ENCODE measurements at regions not wholly inside any gene's neighbourhood (a gene's known extent, or its start where the extent isn't known, plus 50 kb on each side); places are given as distances from the start of the nearest gene placed in this dataset.
"Not testable (repeated sequence)": the region's sequence is repeated elsewhere in the genome, so short reads cannot be mapped to it uniquely, and the experiment has no call there.

DNA sequence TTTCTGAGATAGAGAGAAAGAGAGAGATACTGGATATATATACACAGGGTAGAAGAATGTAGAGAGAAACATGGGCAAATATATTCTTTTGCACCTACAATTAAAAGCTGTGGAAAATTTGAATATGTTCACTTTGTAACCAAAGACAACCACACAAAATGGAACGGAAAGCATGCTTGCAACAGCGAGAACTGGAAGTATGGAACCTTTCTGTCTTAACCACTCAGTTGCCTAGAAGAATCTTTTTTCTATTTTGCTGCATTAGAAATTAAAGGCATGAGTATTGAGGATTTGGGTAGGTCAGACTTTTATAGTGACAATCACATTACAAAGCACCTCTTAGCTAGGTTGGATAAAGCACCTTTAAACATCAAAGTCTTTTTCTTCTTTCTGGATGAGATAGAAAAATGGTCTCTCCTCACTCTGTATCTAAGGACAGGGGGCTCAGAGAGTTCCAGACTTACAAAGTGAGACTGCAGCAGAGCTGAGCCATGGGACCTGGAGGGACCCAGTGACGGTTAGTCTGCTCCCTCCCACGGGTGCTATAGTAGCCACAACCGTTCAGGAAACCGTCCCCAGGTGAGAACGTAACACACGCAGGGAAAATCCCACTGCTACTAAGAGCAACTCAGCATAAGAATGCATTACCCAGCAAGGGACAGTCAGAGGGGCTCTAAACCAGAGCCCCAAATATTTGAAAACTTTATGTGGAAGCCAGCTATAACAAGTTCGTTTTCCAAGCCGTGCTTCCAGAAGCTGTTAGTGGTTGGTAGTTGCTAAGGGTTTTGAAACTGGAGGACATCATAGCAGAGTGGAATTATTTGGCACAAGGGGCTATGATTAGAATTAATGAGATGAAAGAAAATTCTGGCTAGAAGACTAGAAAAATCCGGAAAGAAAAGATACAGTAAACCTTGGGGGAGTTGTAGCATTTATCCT lies 97.1 kb downstream of the DAD1 start:
- no peak for DNase-seq

DNA sequence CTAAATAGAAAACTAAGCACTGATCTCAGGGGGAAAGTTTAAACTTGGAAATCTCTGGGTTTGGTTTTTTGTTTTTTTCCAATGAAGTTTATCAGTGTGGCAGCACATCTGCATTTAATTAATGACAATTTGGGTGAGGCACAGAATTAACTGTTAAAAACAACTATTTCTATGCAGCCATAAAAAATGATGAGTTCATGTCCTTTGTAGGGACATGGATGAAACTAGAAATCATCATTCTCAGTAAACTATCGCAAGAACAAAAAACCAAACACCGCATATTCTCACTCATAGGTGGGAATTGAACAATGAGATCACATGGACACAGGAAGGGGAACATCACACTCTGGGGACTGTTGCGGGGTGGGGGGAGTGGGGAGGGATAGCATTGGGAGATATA lies 98.0 kb downstream of the DAD1 start:
- not testable (repeated sequence) for DNase-seq

DNA sequence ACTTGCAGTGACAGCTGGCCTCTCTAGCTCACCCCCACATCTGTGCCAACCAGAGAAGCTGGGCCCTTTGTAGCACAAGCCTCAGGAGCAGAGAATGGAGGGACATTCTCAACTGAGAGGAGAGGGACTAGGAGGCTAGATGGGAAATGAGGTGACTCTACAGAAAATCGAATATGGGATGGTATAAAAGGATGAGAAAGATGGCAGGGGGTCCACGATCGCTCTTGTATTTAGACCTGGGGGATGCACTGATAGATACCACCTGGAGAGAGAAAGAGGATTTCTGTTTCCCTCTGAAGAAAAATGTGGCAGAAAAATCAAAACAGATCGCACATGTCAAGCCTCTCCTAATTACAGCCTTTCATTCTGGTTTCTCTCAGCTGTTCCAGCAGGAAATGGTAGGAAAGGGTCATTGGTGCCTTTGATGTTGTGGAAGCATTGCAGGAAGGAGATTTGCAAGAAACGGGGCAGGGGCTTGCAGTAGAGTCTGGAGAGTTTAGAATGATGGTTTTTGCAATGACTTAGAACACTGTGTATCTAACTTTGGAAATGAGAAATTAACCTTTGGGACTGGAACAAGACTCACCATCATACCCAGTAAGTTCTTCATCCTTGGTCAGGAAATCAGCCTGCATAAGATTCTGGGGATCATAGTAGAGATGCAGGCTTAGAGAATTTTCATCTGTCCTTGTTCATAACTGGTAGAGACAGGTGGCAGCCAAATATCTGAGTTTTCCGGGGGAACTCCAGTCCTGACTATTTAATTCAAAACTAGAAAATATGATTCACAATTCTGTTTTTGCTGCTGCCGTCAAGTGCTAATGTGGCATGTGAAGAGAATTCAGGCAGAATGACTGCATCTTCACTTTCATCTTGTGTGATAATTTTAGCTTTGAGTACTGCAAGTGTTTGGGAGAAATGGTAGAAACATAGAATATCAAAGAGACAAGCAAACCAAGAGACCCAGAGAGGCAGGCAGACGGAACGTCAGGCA lies 98.8 kb downstream of the DAD1 start:
- DNase-seq = no peak

DNA sequence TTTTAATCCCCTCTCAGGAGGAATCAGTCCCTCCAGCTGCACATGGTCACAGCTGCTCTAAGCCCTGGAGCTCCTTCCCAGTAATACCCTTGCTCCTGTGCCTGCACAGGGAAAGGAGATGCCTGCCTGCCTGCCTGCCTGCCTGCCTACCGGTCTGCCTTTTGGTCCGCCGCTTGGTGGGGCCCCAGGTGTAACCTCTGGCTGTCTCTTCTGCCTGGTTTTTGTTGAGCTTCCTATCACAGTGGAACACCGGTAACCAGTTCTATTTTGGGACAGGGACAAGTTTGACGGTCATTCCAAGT lies 99.8 kb downstream of the DAD1 start:
- no peak for DNase-seq

DNA sequence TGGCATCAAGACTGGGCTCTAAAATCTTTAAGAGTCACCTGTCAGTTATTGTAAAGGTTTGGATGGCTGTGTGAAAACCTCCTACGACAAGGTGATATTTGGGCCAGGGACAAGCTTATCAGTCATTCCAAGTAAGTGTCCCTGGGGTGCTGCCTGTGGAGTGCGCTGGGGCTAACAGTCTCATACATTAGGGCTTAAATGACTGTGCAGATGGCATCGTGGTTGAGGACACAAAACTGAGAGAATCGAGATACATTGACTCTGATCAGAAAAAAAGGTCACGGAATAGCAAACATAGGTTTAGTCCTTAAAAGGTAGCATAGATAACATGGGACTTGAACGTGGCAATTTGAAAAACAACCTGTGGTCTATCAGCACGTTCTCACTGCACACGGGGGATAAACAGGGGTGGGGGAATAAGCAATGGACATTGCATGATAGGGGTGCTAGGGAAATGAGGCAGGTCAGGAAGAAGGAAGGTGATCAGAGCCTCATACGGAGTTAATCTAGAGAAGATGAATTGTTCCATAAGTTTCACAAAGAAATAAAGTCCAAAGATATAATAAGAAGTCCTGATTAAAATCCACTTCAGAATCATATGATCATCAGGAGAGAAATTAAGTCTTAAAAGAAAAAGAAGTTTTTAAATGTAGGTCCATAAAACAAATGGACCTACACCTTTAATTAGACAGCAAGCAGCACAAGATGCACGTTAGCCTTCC lies 100.3 kb downstream of the DAD1 start:
- no peak for DNase-seq

DNA sequence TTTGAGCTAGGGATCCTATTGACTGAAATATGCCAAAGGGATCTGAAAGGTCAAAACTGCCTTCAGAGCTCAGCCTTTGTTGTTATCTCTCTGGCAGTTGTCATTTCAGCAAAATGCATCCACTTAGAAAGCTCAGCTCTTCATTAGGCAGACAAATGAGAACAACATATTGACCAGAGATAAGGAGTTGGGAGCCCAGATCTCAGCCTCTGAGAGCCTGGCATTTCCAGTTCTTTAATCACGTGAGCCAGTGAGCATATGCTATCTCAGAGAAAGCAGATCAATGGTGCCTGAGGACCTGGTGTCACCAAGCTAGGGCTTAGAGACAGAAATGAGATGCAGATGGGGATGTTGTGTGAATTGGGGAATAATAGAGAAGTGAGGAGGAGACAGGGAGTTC lies 101.1 kb downstream of the DAD1 start:
- DNase-seq = no peak

DNA sequence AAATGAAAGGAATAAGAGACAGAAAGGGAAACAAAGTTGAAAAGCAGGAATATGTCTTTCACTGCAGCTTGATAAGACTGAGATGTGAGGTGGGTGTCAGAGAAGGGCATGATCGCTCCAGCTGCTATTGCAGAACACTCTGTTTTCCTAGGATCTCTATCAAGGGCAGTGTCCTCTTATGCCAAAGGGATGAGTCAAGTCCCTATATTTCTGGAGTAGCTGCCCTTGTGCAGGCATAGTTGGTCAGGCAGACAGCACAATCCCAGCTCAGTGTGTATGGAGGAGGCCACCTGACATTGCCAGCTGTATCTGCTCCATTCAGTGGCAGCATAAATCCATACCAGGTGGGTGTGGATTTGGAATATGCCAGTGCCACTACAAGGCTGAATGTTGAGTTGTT lies 101.6 kb downstream of the DAD1 start:
- no peak for DNase-seq

DNA sequence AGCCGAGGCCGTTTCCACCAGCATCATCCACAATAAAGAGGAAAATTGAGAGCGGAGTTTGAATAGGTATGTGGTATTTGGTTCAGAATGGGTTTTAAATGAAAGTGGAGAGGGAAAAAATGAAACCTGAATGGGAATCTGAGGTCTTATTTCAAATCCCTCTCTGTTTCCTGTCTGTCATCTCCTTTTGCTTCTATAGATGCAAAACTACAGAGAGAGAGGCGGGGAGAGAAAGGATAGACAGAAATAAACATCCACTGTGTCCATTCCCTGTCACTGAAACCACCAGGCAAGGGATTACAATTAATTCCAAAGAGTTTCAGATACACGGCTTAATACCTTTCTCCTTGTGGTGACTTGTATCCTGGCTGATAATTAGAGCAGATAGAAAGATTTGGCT lies 102.3 kb downstream of the DAD1 start:
- no peak for DNase-seq

DNA sequence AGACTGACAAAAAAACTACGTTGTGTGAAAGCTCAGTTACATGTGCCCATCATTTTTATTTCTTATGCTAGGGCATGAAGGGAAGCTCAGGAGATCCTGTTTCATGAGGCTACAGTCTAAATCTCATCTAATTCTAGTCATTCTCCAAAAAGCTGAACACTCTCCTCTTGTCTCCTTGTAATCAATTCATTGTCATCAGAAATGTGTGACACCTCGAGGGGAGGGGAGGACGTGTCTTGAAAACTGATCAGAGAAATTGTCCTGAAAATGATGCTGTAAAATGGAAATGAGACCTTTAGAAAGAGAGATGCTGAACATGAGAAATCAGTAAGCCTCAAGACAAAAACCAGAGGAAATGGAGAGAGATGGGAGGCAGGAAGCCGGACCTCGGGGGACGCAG lies 103.4 kb downstream of the DAD1 start:
- DNase-seq = no peak

DNA sequence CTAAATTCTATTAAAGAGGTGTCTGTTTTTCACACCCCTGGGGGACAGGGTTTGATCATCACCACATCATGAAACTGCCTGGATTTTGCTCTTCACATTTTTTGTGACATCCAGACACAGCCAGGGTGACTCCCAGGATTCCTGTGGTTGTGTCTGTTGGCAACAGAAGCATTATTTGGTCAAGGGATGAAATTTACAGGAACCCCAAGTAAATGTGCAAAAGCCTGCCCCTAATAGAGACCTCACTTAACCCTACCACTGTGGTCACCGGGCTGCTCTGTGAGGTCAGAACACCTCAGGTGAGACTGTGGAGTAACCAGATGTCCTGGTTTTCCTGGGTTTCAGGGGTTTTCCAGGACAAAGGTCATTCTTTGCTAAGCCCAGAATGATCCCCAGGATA lies 103.8 kb downstream of the DAD1 start:
- DNase-seq = no peak

DNA sequence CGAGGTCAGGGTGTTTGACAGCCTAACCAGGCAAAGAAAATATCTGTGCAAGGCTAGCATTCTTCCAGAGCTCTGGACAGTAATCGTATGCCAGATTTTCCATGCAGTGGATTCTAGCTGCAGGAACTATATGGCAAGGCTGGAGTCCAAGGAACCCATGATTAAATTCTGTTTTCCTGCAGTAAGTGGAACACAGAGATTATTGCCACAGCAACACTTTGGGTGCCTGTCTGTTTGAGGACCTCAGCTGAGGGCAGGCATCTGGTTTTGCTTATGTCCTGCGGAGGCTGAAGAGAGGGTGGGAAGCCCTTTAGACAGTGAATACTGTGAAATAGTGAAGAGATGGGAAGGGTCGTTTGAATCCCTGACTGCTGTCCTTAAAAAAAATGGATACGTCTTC lies 104.4 kb downstream of the DAD1 start:
- DNase-seq = no peak

DNA sequence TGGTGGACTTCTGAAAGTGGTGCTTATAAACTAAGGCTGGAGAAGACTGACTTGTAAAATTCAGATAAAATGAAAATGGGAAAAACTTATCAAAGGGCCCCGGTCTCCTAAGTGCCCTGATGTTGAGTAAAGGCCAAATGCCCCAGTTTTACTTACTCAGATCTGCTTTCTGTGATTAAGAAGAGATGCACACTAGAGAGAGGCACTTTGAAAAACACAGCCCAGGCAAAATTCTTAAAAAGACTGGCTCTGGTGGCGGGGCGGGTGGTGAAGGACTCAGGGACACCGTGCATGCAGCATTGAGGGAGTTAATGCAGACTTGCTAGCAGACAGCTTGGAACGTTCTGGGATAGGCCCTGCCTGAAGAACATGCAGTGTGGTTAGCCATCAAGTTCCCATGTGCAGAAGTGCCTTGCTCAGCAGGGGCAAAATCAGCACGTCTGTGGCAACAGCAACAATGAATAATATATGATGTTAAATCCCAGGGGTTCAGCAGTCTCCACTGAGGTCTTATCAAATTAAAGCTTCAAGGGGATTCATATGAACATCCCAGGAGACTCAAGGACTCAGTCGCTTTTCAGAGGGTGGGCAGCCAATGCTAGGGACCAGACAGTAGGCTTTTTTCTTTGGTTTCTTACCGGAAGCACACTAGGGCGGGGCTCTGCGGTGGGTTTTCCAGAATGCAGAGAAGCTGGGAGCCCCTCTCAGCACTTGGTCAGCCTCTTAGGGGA lies 105.0 kb downstream of the DAD1 start:
- DNase-seq = no peak

DNA sequence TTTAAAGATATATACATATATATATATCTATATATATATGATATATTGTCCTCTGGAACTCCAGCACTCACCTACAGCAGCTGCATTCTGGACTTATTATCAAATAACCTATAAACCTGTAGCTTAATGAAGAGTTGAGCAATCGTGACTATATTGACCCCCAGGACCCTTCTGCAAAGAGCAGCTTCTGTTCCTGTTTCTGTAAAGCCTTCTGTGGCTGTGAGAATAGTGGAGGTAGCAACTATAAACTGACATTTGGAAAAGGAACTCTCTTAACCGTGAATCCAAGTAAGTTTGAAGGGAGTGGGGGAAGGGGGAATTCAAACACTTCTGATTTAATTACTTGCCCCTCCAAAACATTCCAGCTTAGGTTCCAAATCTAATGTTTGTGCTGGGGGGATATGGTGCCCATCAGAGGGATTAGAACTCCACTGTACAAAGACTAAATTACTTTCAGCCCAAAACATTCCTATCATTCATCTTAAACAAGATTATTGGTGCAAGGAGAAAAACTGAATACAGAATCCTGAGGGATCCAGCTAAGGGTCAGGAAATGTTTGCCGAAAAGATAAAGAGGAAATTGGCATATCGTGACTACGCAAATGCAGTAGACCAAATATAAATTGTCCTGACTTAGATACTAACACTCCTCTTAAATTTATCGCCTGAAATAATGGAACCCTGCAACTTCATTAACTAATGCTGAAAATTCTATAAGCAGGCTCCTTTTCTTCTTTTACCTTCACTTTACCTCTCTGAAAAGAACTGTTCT lies 106.1 kb downstream of the DAD1 start:
- DNase-seq = no peak

DNA sequence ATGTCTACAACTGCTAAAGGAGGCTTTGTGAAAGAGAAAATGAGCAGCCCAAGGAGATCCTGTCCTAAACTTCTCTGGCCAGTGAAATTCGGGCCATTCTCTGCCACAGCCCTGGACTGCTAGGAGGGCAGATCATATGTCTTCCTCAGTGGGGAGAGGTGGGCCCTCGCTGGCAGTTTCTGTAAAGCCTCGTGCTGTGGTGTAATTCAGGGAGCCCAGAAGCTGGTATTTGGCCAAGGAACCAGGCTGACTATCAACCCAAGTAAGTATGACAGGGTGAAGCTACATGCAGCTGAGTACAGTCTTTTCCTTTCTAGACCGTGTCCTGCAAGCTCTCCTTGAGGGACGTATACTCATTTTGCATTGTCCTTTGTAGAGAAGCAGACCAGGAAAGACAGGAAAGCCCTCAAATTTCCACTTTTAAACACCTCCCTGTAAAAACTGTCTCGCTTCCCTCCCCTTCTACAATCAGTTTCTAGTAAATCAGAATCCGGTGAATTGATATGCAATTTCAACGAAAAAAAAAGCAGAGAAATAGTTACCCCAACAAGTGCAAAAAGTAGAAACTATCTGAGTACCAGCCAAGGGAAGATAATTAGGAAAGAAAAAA lies 106.8 kb downstream of the DAD1 start:
- no peak for DNase-seq

DNA sequence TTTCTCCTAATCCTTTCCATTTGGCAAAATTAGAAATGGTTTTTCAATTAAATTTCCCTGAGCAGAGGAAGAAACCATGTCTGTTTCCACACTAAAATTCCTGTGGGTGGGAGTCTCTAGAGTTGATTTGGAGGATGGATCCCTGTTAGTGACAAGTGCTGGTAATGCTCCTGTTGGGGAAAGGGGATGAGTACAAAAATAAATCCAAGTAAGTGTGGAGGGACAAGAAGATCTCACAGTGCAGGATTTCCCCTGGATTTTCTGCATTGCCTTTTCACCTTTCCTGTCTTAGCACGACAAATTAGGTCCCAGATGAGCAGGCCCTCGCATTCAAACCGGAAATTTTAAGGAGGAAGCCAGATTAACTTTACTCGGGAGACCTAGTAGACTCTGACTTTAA lies 107.5 kb downstream of the DAD1 start:
- no peak for DNase-seq

DNA sequence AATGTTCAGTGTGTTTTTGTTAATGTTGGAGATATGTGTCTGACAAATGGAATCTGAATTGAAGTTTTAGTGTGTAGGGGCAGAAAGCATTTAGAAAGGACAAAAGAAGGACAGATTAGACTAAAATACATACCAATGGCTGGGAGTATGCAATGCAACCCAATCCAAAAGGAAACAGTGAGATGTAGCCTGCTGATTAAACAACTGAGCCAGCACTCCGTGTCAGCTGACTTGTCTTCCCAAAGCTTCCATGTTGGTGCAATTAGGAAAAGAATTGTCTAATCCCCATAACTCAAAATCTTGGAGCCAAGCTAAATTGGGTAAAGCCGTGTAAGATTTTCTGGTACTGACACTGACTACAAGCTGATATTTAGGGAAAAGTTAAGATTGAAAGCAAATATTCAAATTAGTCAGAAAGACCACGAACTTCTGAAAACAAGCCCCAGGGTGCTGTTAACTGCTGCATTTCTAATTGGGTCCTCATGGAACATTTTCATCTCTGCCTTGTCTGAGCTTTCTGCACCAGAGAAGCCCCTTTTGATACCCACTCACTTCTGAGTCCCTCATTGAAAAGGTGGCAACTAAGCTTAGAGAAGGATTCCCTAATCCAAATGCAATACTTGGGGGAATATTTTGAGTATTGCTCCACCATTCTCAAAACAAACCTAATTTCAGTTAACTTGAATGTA lies 109.1 kb downstream of the DAD1 start:
- no peak for DNase-seq

DNA sequence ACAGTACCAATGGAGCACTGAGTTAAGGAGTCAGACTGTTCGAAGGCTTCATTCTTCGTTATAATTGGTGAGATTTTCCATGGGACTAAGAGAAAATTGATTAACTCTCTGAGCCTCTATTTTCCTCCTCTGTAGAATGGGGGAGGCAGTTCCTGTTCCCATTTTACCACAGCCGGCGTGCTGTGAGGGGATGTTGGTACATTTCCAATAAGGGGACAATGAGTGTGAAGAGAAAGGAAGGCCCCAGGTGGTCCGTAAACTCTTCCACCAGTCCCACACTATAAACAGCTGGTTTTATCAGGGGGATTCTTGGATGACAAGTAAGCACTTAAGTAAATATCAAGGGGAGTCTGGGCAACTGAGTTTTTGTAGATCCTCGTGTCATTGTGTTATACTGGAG lies 109.9 kb downstream of the DAD1 start:
- no peak for DNase-seq

DNA sequence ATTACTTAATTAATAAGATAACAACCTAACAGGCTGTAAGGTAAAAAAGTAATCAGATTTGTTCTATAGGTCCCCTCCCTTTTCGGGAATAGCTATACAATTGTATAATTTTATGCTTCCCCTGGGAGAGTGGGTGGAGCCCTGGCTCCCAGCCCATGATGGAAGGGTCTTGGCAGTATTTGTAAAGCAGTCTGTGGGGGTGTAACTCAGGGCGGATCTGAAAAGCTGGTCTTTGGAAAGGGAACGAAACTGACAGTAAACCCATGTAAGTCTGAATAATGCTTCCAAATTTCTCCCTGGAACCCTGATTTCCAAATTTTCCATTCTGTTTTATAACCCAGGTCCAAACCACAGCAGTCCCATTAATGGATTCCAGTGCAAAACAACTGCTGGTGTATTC lies 110.4 kb downstream of the DAD1 start:
- no peak for DNase-seq

DNA sequence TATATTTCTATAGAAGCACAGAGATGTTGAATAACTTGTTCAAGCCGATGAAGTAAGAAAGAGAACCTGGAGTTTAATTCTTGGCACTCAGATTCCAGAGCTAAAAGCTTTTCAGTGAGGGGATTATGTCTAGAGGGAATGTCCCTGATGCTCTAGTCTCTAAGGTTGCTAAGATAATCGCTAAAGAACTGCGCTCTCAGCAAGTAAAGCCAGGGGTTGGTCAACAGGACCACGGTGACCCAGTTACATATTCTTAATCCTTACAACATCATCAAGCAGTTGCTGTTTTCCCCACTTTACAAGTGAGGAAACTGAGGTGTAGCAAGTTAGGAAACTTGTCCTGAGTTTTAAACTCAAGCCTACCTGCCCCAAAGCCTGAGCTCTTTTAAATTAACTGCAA lies 110.8 kb downstream of the DAD1 start:
- no peak for DNase-seq

DNA sequence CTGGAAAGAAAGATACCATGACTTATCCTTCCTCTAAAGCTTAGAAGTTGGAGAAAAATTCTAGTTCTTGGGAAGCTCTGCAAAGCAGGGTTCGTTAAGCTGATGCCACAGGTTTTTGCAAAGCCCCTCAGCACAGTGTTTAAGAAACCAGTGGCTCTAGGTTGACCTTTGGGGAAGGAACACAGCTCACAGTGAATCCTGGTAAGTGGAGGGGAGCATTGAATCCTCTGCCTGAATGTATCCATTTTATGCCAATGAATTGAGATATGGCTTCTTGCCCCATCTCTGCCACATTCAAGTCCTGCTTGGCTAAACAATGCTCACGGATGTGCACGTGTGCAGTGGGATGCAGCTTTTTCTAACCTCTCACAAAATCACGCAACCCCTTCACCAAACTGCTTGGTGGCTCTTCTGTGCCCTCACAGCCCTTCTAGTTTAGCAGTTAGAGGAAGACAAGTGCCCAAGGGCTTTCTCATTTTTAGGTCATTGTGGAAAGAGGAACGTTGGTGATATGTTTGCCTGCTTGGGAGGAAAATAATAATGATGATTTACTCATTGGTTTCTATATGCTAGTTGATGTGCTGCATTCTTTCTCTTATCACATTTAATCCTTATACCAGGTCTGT lies 111.3 kb downstream of the DAD1 start:
- no peak for DNase-seq

Data from NCI-H187 (cell line).